A673 (cell line): ENCODE measurements at regions not wholly inside any gene's neighbourhood (a gene's known extent, or its start where the extent isn't known, plus 50 kb on each side); places are given as distances from the start of the nearest gene placed in this dataset.

ENCODE experiments used
- BruUV-seq: library from RNA; stranded (reverse); fragments of 400-500 nt; replicated peaks from 2 replicates; lab custom pipeline; 2021; lab: Mats Ljungman, UMichigan
- CTCF ChIA-PET: fragments of 300-600 bp; sonication (Branson Sonifier 250); formaldehyde crosslinking; loops from one replicate; lab custom pipeline; 2022; ENCODE audit warnings: antibody characterized with exemption; lab: Charles Lee
- POLR2A ChIA-PET: fragments of 300-600 bp; sonication (Branson Sonifier 250); formaldehyde crosslinking; loops from one replicate; lab custom pipeline; 2022; ENCODE audit warnings: antibody characterized with exemption; ENCODE audit not compliant: low non-redundant PET; lab: Charles Lee
- DNase-seq: peaks from one replicate; pipeline ENCODE4 v3.0.0-alpha.2; 2015; ENCODE audit warnings: low spot score
- H3K27ac ChIP-seq: fragments of 200-600 bp; sonication (generic); 2 replicates; pipeline ENCODE4 v1.5.1; 2016; ENCODE audit warnings: mixed run types, low read depth, mild to moderate bottlenecking, mixed read lengths, antibody characterized with exemption, low read length; ENCODE audit not compliant: poor library complexity, severe bottlenecking
- H3K27me3 ChIP-seq: fragments of 200-600 bp; sonication (generic); replicated peaks from 2 replicates; pipeline ENCODE4 v1.6.1; 2017; ENCODE audit warnings: mixed run types, low read depth, mild to moderate bottlenecking, mixed read lengths, antibody characterized with exemption, low read length; ENCODE audit not compliant: insufficient read depth, poor library complexity
- H3K36me3 ChIP-seq: fragments of 200-600 bp; sonication (generic); 2 replicates; pipeline ENCODE4 v1.6.1; 2016; ENCODE audit warnings: mixed run types, mild to moderate bottlenecking, mixed read lengths, antibody characterized with exemption, low read length; ENCODE audit not compliant: insufficient read depth, poor library complexity, severe bottlenecking
- H3K4me1 ChIP-seq: fragments of 200-600 bp; sonication (generic); 2 replicates; pipeline ENCODE4 v1.6.1; 2017; ENCODE audit warnings: mixed run types, mild to moderate bottlenecking, mixed read lengths, antibody characterized with exemption, low read length; ENCODE audit not compliant: insufficient read depth, poor library complexity, severe bottlenecking
- H3K4me3 ChIP-seq: fragments of 200-600 bp; sonication (generic); 2 replicates; pipeline ENCODE4 v1.5.1; 2016; ENCODE audit warnings: low read depth, mixed run types, mild to moderate bottlenecking, mixed read lengths, low read length; ENCODE audit not compliant: poor library complexity, severe bottlenecking
- H3K9me3 ChIP-seq: fragments of 200-600 bp; sonication (generic); 2 replicates; pipeline ENCODE4 v1.6.1; 2016; ENCODE audit warnings: mixed run types, low read depth, mild to moderate bottlenecking, mixed read lengths, antibody characterized with exemption, low read length; ENCODE audit not compliant: poor library complexity, severe bottlenecking
- CTCF ChIP-seq: fragments of 300-800, 200-600 bp; sonication (generic); conservative IDR thresholded peaks from 2 replicates; pipeline ENCODE4 v1.5.1; 2017; ENCODE audit warnings: low read depth, mild to moderate bottlenecking, antibody characterized with exemption, low read length, moderate library complexity, mixed read lengths
- EZH2 ChIP-seq: fragments of 200-600 bp; sonication (generic); IDR thresholded peaks from 2 replicates; pipeline ENCODE4 v1.6.1; 2017; ENCODE audit warnings: borderline replicate concordance, low read depth, mild to moderate bottlenecking, mixed read lengths, antibody characterized with exemption, low read length; ENCODE audit not compliant: poor library complexity, severe bottlenecking
- intact Hi-C: fragments of 100-400 bp; cut with micrococcal nuclease; formaldehyde crosslinking; loops from one replicate; pipeline ENCODE4 v1.10.0; 2022; ENCODE audit not compliant: unreplicated experiment

GRCh38 chr1:90382161-90382560, 334.9 kb downstream of the BARHL2 start:
- DNase-seq: no peak
- TF ChIP-seq EZH2 (no peak), CTCF (no peak)
- H3K36me3 ChIP-seq: no peaks in the 10 kb centered on the region
- CTCF ChIA-PET: no interaction called here
- POLR2A ChIA-PET: no interaction called here
- no TSS peak for BruUV-seq
- H3K9me3 ChIP-seq: no peaks in the 10 kb centered on the region
- no peak overlapping the region for H3K27ac ChIP-seq
- intact Hi-C loops: no loop called here
- no peak overlapping the region for H3K4me3 ChIP-seq
- H3K27me3 ChIP-seq: no peaks in the 10 kb centered on the region
- no peaks in the 10 kb centered on the region for H3K4me1 ChIP-seq

DNA sequence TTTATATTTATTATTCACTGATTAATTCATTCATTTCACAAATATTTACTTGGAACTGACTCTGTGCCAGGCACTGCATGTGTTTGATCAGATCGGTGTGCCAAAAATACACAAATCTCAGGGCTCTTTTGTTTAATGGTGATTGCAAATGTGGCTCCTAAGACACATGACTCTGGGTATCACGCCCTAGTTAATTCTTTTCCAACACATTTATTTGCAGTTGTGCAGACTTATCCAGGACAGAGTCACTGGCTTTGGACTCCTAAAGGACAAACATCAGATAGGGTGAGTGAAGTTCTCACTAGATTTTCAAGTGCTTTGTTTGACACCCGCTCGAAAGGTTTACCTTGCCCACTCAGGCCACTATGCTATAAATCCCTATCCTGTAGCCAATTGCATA, 335.5 kb downstream of the BARHL2 start:
- TF ChIP-seq CTCF (no peak), EZH2 (no peak)
- Histone ChIP-seq H3K36me3 (no peaks in the 10 kb centered on the region), H3K4me3 (no peak overlapping the region), H3K27me3 (no peaks in the 10 kb centered on the region), H3K4me1 (no peaks in the 10 kb centered on the region), H3K27ac (no peak overlapping the region), H3K9me3 (no peaks in the 10 kb centered on the region)
- ChIA-PET POLR2A (no interaction called here), CTCF (no interaction called here)
- no TSS peak for BruUV-seq
- DNase-seq: no peak
- intact Hi-C loops: no loop called here

DNA sequence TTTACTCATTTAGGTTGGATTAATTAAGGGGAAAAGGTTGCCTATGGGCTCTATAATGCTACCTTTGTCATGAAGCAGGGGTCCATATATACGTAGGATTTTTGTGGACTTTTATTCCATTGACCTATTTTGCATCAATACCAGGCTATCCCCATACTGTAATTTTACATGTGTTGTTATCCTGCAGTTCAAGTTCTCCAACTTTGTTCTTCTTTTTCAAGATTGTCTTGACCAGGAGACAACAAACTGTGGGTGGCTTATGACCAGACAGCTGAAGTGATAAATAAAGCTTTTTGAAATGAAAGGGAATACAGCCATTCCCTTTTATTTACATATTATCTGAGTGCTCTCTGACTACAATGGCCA, 345.7 kb downstream of the BARHL2 start:
- intact Hi-C loops: no loop called here
- TF ChIP-seq CTCF: no peak
- no peak for TF ChIP-seq EZH2
- Histone ChIP-seq H3K9me3 (no peaks in the 10 kb centered on the region), H3K27me3 (no peaks in the 10 kb centered on the region), H3K36me3 (no peaks in the 10 kb centered on the region), H3K27ac (no peak overlapping the region), H3K4me3 (no peak overlapping the region), H3K4me1 (no peaks in the 10 kb centered on the region)
- ChIA-PET CTCF (no interaction called here), POLR2A (no interaction called here)
- no TSS peak for BruUV-seq
- DNase-seq: no peak
